ENCODE measurements at regions not wholly inside any gene's neighbourhood (a gene's known extent, or its start where the extent isn't known, plus 50 kb on each side); places are given as distances from the start of the nearest gene placed in this dataset.
A peak's percentile ranks its signal among the peaks of the same experiment; 100 is the strongest.
"Not testable (repeated sequence)": the region's sequence is repeated elsewhere in the genome, so short reads cannot be mapped to it uniquely, and the experiment has no call there.

- peak in 2 of 58 donors; percentile 11 to 24 for DNase-seq
These were observed 169.3 kb downstream of the EMP1 start for GRCh38 chr12:13365748-13366366.

- peak in 22 of 58 donors; percentile 3 to 53 (median 20) for DNase-seq
These were observed 165.8 kb downstream of the EMP1 start for GRCh38 chr12:13362260-13362841.

GRCh38 chr12:13359636-13360035, 163.1 kb downstream of the EMP1 start:
- no peak for DNase-seq

- no peak for DNase-seq
These were observed 161.9 kb downstream of the EMP1 start for GRCh38 chr12:13358391-13358905.

GRCh38 chr12:13350946-13351345, 154.4 kb downstream of the EMP1 start:
- no peak for DNase-seq

GRCh38 chr12:13350381-13350780, 153.9 kb downstream of the EMP1 start:
- DNase-seq = no peak

- DNase-seq = no peak
These were observed 151.9 kb downstream of the EMP1 start for GRCh38 chr12:13348464-13348863.

GRCh38 chr12:13347241-13348043, 150.9 kb downstream of the EMP1 start:
- DNase-seq = peak in 35 of 58 donors; percentile 12 to 82 (median 47)

GRCh38 chr12:13345722-13346121, 149.2 kb downstream of the EMP1 start:
- DNase-seq = no peak

GRCh38 chr12:13343375-13343774, 146.8 kb downstream of the EMP1 start:
- no peak for DNase-seq

- DNase-seq = no peak
These were observed 146.4 kb downstream of the EMP1 start for GRCh38 chr12:13342971-13343370.

GRCh38 chr12:13340149-13340548, 143.6 kb downstream of the EMP1 start:
- DNase-seq = no peak

- no peak for DNase-seq
These were observed 143.0 kb downstream of the EMP1 start for GRCh38 chr12:13339538-13339937.

- DNase-seq = no peak
These were observed 142.6 kb downstream of the EMP1 start for GRCh38 chr12:13339091-13339490.

GRCh38 chr12:13337791-13338190, 141.3 kb downstream of the EMP1 start:
- no peak for DNase-seq

- no peak for DNase-seq
These were observed 139.7 kb downstream of the EMP1 start for GRCh38 chr12:13336216-13336615.

GRCh38 chr12:13328535-13328934, 132.0 kb downstream of the EMP1 start:
- DNase-seq = no peak

GRCh38 chr12:13326076-13326475, 129.6 kb downstream of the EMP1 start:
- no peak for DNase-seq

GRCh38 chr12:13325037-13325436, 128.5 kb downstream of the EMP1 start:
- DNase-seq = not testable (repeated sequence)

GRCh38 chr12:13318231-13319015, 121.9 kb downstream of the EMP1 start:
- no peak for DNase-seq

GRCh38 chr12:13316587-13317246, 120.2 kb downstream of the EMP1 start:
- DNase-seq = no peak

Measured in anterior cingulate cortex (tissue), 58 donors.